ENCODE measurements at regions not wholly inside any gene's neighbourhood (a gene's known extent, or its start where the extent isn't known, plus 50 kb on each side); places are given as distances from the start of the nearest gene placed in this dataset.

DNA sequence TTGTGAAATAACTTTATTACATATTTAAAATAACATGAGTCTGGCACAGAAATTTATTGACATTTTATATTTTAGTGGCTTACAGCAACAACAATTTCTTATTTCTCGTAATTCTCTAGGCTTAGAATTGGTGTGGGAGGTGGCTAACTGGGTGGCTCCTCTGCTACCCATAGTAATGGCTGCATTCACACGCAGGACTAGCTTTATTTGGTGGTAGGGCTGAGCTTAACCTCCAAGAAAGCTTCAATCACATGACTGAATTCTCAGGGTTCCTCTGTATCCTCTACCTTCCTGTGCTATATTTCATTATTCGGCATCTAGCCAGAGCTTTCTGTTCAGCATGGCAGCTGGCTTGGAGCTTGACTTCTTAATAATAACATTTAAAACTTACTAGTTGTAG lies 138.8 kb downstream of the ZWINT start:
- TF ChIP-seq CTCF (conservative IDR thresholded peaks at IDR 0.05) (no peak), EZH2 (IDR thresholded peaks at IDR 0.05; ENCODE audit: low read depth) (no peak)
